Astrocyte (in vitro differentiated cells and primary cell): ENCODE measurements at regions not wholly inside any gene's neighbourhood (a gene's known extent, or its start where the extent isn't known, plus 50 kb on each side); places are given as distances from the start of the nearest gene placed in this dataset.

Experiments used
- DNase-seq: peaks from one replicate; pipeline ENCODE4 v3.0.0-alpha.2; 2010; ENCODE audit warnings: low read depth
- FAIRE-seq: peaks from 2 replicates; lab custom pipeline; 2011; peaks lifted over from hg19 to GRCh38; lab: Jason Lieb, UNC
- H2AFZ ChIP-seq: 2 replicates; pipeline ENCODE4 v1.6.0; 2012; ENCODE audit warnings: low read depth, low read length, inconsistent platforms
- H3K27ac ChIP-seq: 2 replicates; pipeline ENCODE4 v1.5.1; 2011; ENCODE audit warnings: low read depth, low read length, inconsistent platforms
- H3K27me3 ChIP-seq: 2 replicates; pipeline ENCODE4 v1.6.0; 2011; ENCODE audit warnings: low read length, inconsistent platforms; ENCODE audit not compliant: insufficient read depth
- H3K36me3 ChIP-seq: 2 replicates; pipeline ENCODE4 v1.5.1; 2011; ENCODE audit warnings: low read length, inconsistent platforms; ENCODE audit not compliant: insufficient read depth
- H3K4me1 ChIP-seq: 2 replicates; pipeline ENCODE4 v1.5.1; 2011; ENCODE audit warnings: low read length, inconsistent platforms; ENCODE audit not compliant: insufficient read depth
- H3K4me2 ChIP-seq: 2 replicates; pipeline ENCODE4 v1.6.0; 2012; ENCODE audit warnings: low read length, inconsistent platforms
- H3K4me3 ChIP-seq: 2 replicates; pipeline ENCODE4 v1.5.1; 2011; ENCODE audit warnings: low read depth, mild to moderate bottlenecking, low read length, inconsistent platforms; ENCODE audit not compliant: insufficient read depth
- H3K79me2 ChIP-seq: 2 replicates; pipeline ENCODE4 v1.6.0; 2012; ENCODE audit warnings: mild to moderate bottlenecking, low read length, inconsistent platforms; ENCODE audit not compliant: insufficient read depth
- H3K9ac ChIP-seq: 2 replicates; pipeline ENCODE4 v1.6.0; 2012; ENCODE audit warnings: mild to moderate bottlenecking, low read length, inconsistent platforms
- H3K9me3 ChIP-seq: 2 replicates; pipeline ENCODE4 v1.5.1; 2012; ENCODE audit warnings: low read depth, mild to moderate bottlenecking, low read length, inconsistent platforms; ENCODE audit not compliant: insufficient read depth
- H4K20me1 ChIP-seq: 2 replicates; pipeline ENCODE4 v1.6.0; 2012; ENCODE audit warnings: low read length, inconsistent platforms; ENCODE audit not compliant: insufficient read depth
- H3K27ac Mint-ChIP-seq: one replicate; pipeline ENCODE4 v1.8.0; 2021; ENCODE audit warnings: mild to moderate bottlenecking, mixed read lengths; ENCODE audit not compliant: unreplicated experiment
- H3K27me3 Mint-ChIP-seq: one replicate; pipeline ENCODE4 v1.8.0; 2021; ENCODE audit warnings: low read depth, mixed read lengths; ENCODE audit not compliant: unreplicated experiment
- H3K36me3 Mint-ChIP-seq: one replicate; pipeline ENCODE4 v1.8.0; 2021; ENCODE audit warnings: low read depth, mixed read lengths; ENCODE audit not compliant: unreplicated experiment
- H3K4me1 Mint-ChIP-seq: one replicate; pipeline ENCODE4 v1.8.0; 2021; ENCODE audit warnings: low read depth, mixed read lengths; ENCODE audit not compliant: unreplicated experiment
- H3K4me3 Mint-ChIP-seq: one replicate; pipeline ENCODE4 v1.8.0; 2021; ENCODE audit warnings: mild to moderate bottlenecking, moderate library complexity, mixed read lengths; ENCODE audit not compliant: unreplicated experiment
- H3K9me3 Mint-ChIP-seq: one replicate; pipeline ENCODE4 v1.8.0; 2021; ENCODE audit warnings: mild to moderate bottlenecking, mixed read lengths; ENCODE audit not compliant: unreplicated experiment
- CTCF ChIP-seq: IDR thresholded peaks from 2 replicates; pipeline ENCODE4 v1.5.1; 2011; ENCODE audit warnings: low read depth, mild to moderate bottlenecking, inconsistent platforms, low read length, moderate library complexity; ENCODE audit not compliant: insufficient read depth
- EZH2 ChIP-seq: IDR thresholded peaks from 2 replicates; pipeline ENCODE4 v1.6.1; 2012; ENCODE audit warnings: mild to moderate bottlenecking, low read length, inconsistent platforms; ENCODE audit not compliant: insufficient read depth

- H3K36me3 ChIP-seq = no peaks in the 10 kb centered on the region
- no peaks in the 10 kb centered on the region for H3K27me3 ChIP-seq
- H3K9me3 ChIP-seq = no peaks in the 10 kb centered on the region
- H3K4me1 ChIP-seq = no peaks in the 10 kb centered on the region
- Mint-ChIP-seq H3K4me1 (no peaks in the 10 kb centered on the region), H3K36me3 (no peaks in the 10 kb centered on the region), H3K4me3 (no peak overlapping the region), H3K27me3 (no peaks in the 10 kb centered on the region), H3K27ac (no peak overlapping the region), H3K9me3 (peaks cover 21% of the 10 kb centered on the region)
- FAIRE-seq (no peak), DNase-seq (no peak)
- no peaks in the 10 kb centered on the region for H4K20me1 ChIP-seq
- H3K4me2 ChIP-seq = no peak overlapping the region
- H3K27ac ChIP-seq = no peak overlapping the region
- no peak overlapping the region for H2AFZ ChIP-seq
- TF ChIP-seq EZH2 (no peak), CTCF (no peak)
- H3K4me3 ChIP-seq = no peak overlapping the region
- no peak overlapping the region for H3K9ac ChIP-seq
- H3K79me2 ChIP-seq = no peaks in the 10 kb centered on the region
Observed at GRCh38 chr12:126773012-126773411, 1494.0 kb upstream of the TMEM132C start.

GRCh38 chr12:126773491-126773890, 1493.5 kb upstream of the TMEM132C start:
- Mint-ChIP-seq H3K27me3 (no peaks in the 10 kb centered on the region), H3K27ac (no peak overlapping the region), H3K4me3 (no peak overlapping the region), H3K9me3 (peaks cover 19% of the 10 kb centered on the region), H3K36me3 (no peaks in the 10 kb centered on the region), H3K4me1 (no peaks in the 10 kb centered on the region)
- TF ChIP-seq CTCF (no peak), EZH2 (no peak)
- Histone ChIP-seq H3K27ac (no peak overlapping the region), H3K4me3 (no peak overlapping the region), H3K27me3 (no peaks in the 10 kb centered on the region), H3K79me2 (no peaks in the 10 kb centered on the region), H3K4me2 (no peak overlapping the region), H2AFZ (no peak overlapping the region), H3K9me3 (no peaks in the 10 kb centered on the region), H3K4me1 (no peaks in the 10 kb centered on the region), H3K9ac (no peak overlapping the region), H4K20me1 (no peaks in the 10 kb centered on the region), H3K36me3 (no peaks in the 10 kb centered on the region)
- DNase-seq (no peak), FAIRE-seq (no peak)

- no peak overlapping the region for H3K27ac Mint-ChIP-seq
- no peaks in the 10 kb centered on the region for H3K4me1 ChIP-seq
- TF ChIP-seq CTCF = no peak
- TF ChIP-seq EZH2 = no peak
- H3K79me2 ChIP-seq = no peaks in the 10 kb centered on the region
- peaks cover 18% of the 10 kb centered on the region for H3K9me3 Mint-ChIP-seq
- no peak overlapping the region for H3K27ac ChIP-seq
- H3K36me3 Mint-ChIP-seq = no peaks in the 10 kb centered on the region
- H3K27me3 ChIP-seq = no peaks in the 10 kb centered on the region
- H3K9me3 ChIP-seq = no peaks in the 10 kb centered on the region
- no peak overlapping the region for H3K9ac ChIP-seq
- H3K27me3 Mint-ChIP-seq = no peaks in the 10 kb centered on the region
- DNase-seq (no peak), FAIRE-seq (no peak)
- no peaks in the 10 kb centered on the region for H4K20me1 ChIP-seq
- H3K4me1 Mint-ChIP-seq = no peaks in the 10 kb centered on the region
- H2AFZ ChIP-seq = no peak overlapping the region
- H3K36me3 ChIP-seq = no peaks in the 10 kb centered on the region
- no peak overlapping the region for H3K4me3 ChIP-seq
- H3K4me2 ChIP-seq = no peak overlapping the region
- H3K4me3 Mint-ChIP-seq = no peak overlapping the region
Observed at GRCh38 chr12:126776026-126776655, 1490.8 kb upstream of the TMEM132C start.
